ENCODE measurements at regions not wholly inside any gene's neighbourhood (a gene's known extent, or its start where the extent isn't known, plus 50 kb on each side); places are given as distances from the start of the nearest gene placed in this dataset.
A peak's percentile ranks its signal among the peaks of the same experiment; 100 is the strongest.

DNA sequence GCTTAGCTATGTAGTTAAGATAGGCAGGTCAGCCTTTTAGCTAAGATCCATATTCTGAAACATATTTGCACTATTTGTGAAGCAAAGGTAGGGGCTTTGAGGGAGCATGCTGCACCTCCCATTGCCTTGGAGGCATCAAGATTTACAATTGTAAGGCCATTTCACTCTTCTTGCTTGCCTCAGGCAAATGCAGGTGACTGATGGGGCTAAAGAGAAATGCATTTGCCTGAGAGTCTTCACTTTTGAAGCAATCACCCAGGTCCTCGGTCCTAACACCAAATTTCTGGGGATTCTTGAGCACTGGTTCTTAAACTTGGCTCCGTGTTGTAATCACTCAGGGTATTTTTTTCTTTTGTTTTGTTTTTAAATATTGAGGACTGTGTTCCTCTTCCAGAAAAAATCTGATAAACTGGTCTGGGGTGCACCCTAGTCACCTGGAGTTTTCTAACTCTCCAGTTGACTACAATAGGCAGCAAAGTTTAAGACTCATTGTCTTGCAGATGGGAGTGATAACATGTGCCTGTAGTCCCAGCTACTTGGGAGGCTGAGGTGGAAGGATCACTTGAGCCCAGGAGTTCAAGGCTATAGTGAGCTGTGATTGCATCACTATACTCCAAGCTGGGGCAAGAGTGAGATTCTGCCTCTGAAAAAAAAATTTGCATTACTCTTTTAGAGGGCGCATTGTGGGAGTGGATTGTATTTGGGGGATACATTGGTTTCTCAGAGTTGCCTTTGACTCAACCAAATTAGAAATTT, 68.1 kb downstream of the EOMES start:
- 61% methylated on average over 3 of the region's 3 CpGs for WGBS (ENCODE audit: low lambda C conversion rate)
- CTCF ChIA-PET (ENCODE audit: low intra/inter-chr PET ratio, low total read pairs): no interaction called here
- BruUV-seq (replicated peaks): no TSS peak

DNA sequence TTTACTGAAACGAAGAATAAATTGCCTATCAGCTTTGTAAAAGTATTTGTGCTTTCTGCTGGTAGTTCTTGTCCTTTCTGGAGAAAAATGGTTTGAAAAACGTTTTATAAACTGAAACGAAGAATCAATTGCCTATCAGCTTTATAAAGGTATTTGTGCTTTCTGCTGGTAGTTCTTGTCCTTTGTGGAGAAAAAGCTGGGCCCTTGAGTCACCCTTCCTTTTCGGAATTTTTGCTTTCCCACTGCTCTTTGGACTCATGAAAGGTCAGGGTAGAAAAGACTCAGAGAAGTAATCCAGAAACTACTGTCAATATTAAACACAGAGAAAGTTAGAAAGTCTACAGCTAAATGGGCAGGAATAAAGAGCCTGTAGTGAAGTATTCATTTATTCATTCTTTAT, 72.8 kb downstream of the EOMES start:
- H4K20me1 ChIP-seq (ENCODE audit: insufficient read depth, low read length): no peaks in the 10 kb centered on the region
- in situ Hi-C loops (cut with HindIII; ENCODE audit: extremely low pct_ligation_motif_present, low pct_unique_long_range_greater_than_20kb) (no loop called here), intact Hi-C loops (cut with micrococcal nuclease; ENCODE audit: unreplicated experiment) (no loop called here)
- no peaks in the 10 kb centered on the region for H3K27me3 ChIP-seq (ENCODE audit: control insufficient read depth in 1 of 2, insufficient read depth in 2 of 2, low read length in 2 of 2)
- POLR2A ChIA-PET: no interaction called here
- TF ChIP-seq NCOA2 (CRISPR knock-in tag; IDR thresholded peaks at IDR 0.05) (no peak), ZNF782 (CRISPR knock-in tag; IDR thresholded peaks at IDR 0.05; ENCODE audit: borderline replicate concordance) (no peak), ZNF337 (CRISPR knock-in tag; IDR thresholded peaks at IDR 0.05; ENCODE audit: borderline replicate concordance, low read depth) (no peak), MXI1 (IDR thresholded peaks at IDR 0.05; ENCODE audit: borderline replicate concordance, low read depth, low read length) (no peak), ZMYM4 (CRISPR knock-in tag; IDR thresholded peaks at IDR 0.05) (no peak), ZNF674 (CRISPR knock-in tag; IDR thresholded peaks at IDR 0.05; ENCODE audit: low read depth) (no peak)
- TF ChIP-seq, protein P1, sequence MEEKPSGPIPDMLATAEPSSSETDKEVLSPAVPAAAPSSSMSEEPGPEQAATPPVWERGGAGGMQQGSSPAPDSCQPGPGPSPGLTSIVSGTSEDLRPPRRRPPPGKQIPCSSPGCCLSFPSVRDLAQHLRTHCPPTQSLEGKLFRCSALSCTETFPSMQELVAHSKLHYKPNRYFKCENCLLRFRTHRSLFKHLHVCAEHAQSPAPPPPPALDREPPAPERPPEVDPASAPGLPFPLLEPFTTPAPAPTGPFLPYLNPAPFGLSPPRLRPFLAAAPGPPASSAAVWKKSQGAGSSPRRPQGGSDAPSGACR (CRISPR knock-in tag; IDR thresholded peaks at IDR 0.05): no peak
- TF ChIP-seq, protein P2, sequence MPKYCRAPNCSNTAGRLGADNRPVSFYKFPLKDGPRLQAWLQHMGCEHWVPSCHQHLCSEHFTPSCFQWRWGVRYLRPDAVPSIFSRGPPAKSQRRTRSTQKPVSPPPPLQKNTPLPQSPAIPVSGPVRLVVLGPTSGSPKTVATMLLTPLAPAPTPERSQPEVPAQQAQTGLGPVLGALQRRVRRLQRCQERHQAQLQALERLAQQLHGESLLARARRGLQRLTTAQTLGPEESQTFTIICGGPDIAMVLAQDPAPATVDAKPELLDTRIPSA (CRISPR knock-in tag; IDR thresholded peaks at IDR 0.05; ENCODE audit: borderline replicate concordance): no peak
- CTCF ChIA-PET (ENCODE audit: low intra/inter-chr PET ratio, low total read pairs): no interaction called here
- H3K9me3 ChIP-seq (ENCODE audit: low read length): no peaks in the 10 kb centered on the region
- DNase-seq (ENCODE audit: low spot score) (no peak), FAIRE-seq (no peak), ATAC-seq (no peak)
- peaks cover 14% of the 10 kb centered on the region for H3K4me1 ChIP-seq (ENCODE audit: insufficient read depth, low read length)
- no peak overlapping the region for H3K4me3 ChIP-seq (replicated peaks in 1 of 3; ENCODE audit: insufficient read depth in 1 of 3, low read depth in 2 of 3, low read length in 3 of 3)
- no peaks in the 10 kb centered on the region for H3K36me3 ChIP-seq (replicated peaks in 1 of 2; ENCODE audit: control insufficient read depth in 1 of 2, insufficient read depth in 2 of 2, low read length in 2 of 2)
- H3K4me2 ChIP-seq (ENCODE audit: low read depth, low read length): no peak overlapping the region
- H3K79me2 ChIP-seq (ENCODE audit: insufficient read depth, low read length): no peaks in the 10 kb centered on the region
- H3K9ac ChIP-seq (ENCODE audit: insufficient read depth, low read depth, low read length): no peak overlapping the region
- H2AFZ ChIP-seq (ENCODE audit: low read length): no peak overlapping the region
- WGBS (ENCODE audit: low lambda C conversion rate): 3% methylated on average over 4 of the region's 4 CpGs
- no peak overlapping the region for H3K27ac ChIP-seq (ENCODE audit: extremely low read length, insufficient read depth, low read length)
- no TSS peak for BruUV-seq (replicated peaks)

More for the DNA sequence above, 68.1 kb downstream of the EOMES start:
- no peaks in the 10 kb centered on the region for H3K79me2 ChIP-seq (ENCODE audit: insufficient read depth, low read length)
- no peak overlapping the region for H3K4me2 ChIP-seq (ENCODE audit: low read depth, low read length)
- FAIRE-seq (no peak), ATAC-seq (no peak), DNase-seq (ENCODE audit: low spot score) (no peak)
- no peaks in the 10 kb centered on the region for H3K27me3 ChIP-seq (ENCODE audit: control insufficient read depth in 1 of 2, insufficient read depth in 2 of 2, low read length in 2 of 2)
- TF ChIP-seq ATF7 (IDR thresholded peaks at IDR 0.05): 0 out of 2 replicates have a peak, but pooled peaks have one; percentile 10
- no peak for TF ChIP-seq ATF7 (CRISPR knock-in tag; IDR thresholded peaks at IDR 0.05)
- TF ChIP-seq TOE1 (CRISPR knock-in tag; IDR thresholded peaks at IDR 0.05): no peak
- TF ChIP-seq CEBPB (IDR thresholded peaks at IDR 0.05; ENCODE audit: borderline replicate concordance, low read depth, low read length): peak; percentile 47; the same call in 1 of the 2 replicates
- no peak overlapping the region for H2AFZ ChIP-seq (ENCODE audit: low read length)
- POLR2A ChIA-PET: no interaction called here
- no peaks in the 10 kb centered on the region for H3K36me3 ChIP-seq (replicated peaks in 1 of 2; ENCODE audit: control insufficient read depth in 1 of 2, insufficient read depth in 2 of 2, low read length in 2 of 2)
- H3K9ac ChIP-seq (ENCODE audit: insufficient read depth, low read depth, low read length): no peak overlapping the region
- intact Hi-C loops (cut with micrococcal nuclease; ENCODE audit: unreplicated experiment) (loop anchor here (10.0 kb wide), 1 partner anchor 519 kb away; no protein-coding TSS in a partner anchor), in situ Hi-C loops (cut with HindIII; ENCODE audit: extremely low pct_ligation_motif_present, low pct_unique_long_range_greater_than_20kb) (loop anchor here (25.0 kb wide), 1 partner anchor 517 kb away; no protein-coding TSS in a partner anchor)
- peaks cover 12% of the 10 kb centered on the region for H3K4me1 ChIP-seq (ENCODE audit: insufficient read depth, low read length)
- H3K27ac ChIP-seq (ENCODE audit: extremely low read length, insufficient read depth, low read length): no peak overlapping the region
- no peaks in the 10 kb centered on the region for H4K20me1 ChIP-seq (ENCODE audit: insufficient read depth, low read length)
- H3K9me3 ChIP-seq (ENCODE audit: low read length): no peaks in the 10 kb centered on the region
- no peak overlapping the region for H3K4me3 ChIP-seq (replicated peaks in 1 of 3; ENCODE audit: insufficient read depth in 1 of 3, low read depth in 2 of 3, low read length in 3 of 3)
